Motor neuron (in vitro differentiated cells): ENCODE measurements at regions not wholly inside any gene's neighbourhood (a gene's known extent, or its start where the extent isn't known, plus 50 kb on each side); places are given as distances from the start of the nearest gene placed in this dataset.

ENCODE experiments used
- ATAC-seq, 8 experiments: fragments of 200-7000 bp; cut with Tn5 transposase; replicated peaks in 6 of 8; 2 replicates each; pipeline ENCODE4 v1.8.0; 2021; ENCODE audit warnings: mild to moderate bottlenecking in 8 of 8, moderate library complexity in 8 of 8
- H3K27ac ChIP-seq, 2 donors: fragments of 250-450 bp; sonication (Bioruptor Pico); 2 replicates each; pipeline ENCODE4 v1.9.0; 2021; ENCODE audit warnings: antibody characterized with exemption in 2 of 2, mild to moderate bottlenecking in 2 of 2, moderate library complexity in 1 of 2
- H3K4me1 ChIP-seq, 2 donors: fragments of 250-450 bp; sonication (Bioruptor Pico); replicated peaks in 1 of 2; 2 replicates each; pipeline ENCODE4 v1.6.1; 2021; ENCODE audit warnings: antibody characterized with exemption in 2 of 2, mild to moderate bottlenecking in 2 of 2, moderate library complexity in 1 of 2
- H3K4me3 ChIP-seq, 5 donors: fragments of 250-450 bp; sonication (Bioruptor Pico); 2 replicates each; pipeline ENCODE4 v1.9.0; 2021; ENCODE audit warnings: antibody characterized with exemption in 5 of 5, mild to moderate bottlenecking in 5 of 5, moderate library complexity in 4 of 5
- WGBS, 10 experiments: fragments of 450-650 bp; shearing (Covaris generic); methylation state at CpG; one replicate each; pipeline ENCODE4 v1.0.0; 2022; 5-methylcytosine and 5-hydroxymethylcytosine counted together
- in situ Hi-C, 9 experiments: fragments of 400-800 bp; cut with MboI; loops; one replicate each; pipeline ENCODE4 v1.15.0; 2021; ENCODE audit warnings: low sequenced_read_pairs in 9 of 9, low pct_unique_long_range_greater_than_20kb in 2 of 9; ENCODE audit not compliant: unreplicated experiment in 9 of 9

DNA sequence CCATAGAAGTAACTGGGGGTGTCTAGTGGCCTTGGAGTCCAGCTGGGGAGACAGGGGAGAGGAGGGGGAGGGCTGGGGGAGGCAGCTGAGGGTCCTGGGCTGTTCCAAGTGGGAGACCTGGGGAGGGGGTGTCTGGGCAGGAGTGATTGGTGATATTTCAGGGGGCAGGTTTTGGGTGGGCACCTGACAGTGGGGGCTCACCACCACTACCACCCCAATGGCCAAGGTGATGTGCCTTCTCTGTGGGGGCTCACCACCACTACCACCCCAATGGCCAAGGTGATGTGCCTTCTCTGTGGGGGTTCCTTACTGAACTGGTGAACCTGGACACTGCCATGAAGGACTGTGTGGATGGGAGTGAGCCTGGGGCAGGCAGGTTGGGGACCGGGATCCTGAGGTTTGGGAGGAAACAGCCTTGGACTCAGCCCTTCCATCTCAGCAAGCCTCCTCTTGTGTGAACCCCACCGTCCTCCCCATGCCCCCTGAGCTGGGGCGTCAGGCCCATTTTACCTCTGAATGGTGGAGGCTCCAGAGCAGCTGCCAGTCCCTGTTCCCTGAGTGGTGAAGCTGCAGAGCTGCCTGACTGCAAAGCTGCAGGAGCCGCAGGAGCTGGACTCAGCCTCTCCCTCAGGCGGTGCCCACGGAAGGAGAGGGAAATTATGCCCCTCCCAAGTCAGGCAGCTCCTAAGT is 50.6 kb upstream of the ZNF716 start:
- no peak overlapping the region for H3K4me3 ChIP-seq
- no peaks in the 10 kb centered on the region for H3K4me1 ChIP-seq
- H3K27ac ChIP-seq = no peak overlapping the region
- WGBS, 10 experiments = 40 to 67% methylated on average over 3 to 4 of the region's 6 CpGs; no CpG with 5 or more reads in 8 of the 10 experiments
- no peak for ATAC-seq
- in situ Hi-C loops = no loop called here

DNA sequence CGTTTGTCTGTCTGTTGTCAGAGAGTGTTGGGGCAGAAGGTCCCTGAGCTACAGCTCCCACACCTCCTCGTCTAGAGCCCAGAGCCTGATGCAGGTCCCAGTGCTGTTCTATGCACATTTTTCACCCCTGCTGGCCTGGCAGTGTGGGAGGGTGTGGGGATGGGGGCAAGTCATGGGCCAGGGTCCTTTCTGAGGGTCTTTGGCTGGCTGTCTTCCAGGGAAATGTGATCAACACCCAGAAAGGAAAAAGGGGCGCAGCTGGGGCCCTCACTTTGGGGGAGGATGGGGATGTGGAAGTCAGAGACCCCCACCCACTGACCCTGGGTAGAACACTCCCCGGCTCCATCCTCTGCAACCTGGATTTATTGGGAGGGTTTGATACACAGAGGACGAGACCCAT is 50.0 kb upstream of the ZNF716 start:
- WGBS, 10 experiments = 0 to 67% (median 20%) methylated on average over 1 to 2 of the region's 5 CpGs; no CpG with 5 or more reads in 7 of the 10 experiments
- Histone ChIP-seq H3K4me1 (no peaks in the 10 kb centered on the region), H3K27ac (no peak overlapping the region), H3K4me3 (no peak overlapping the region)
- in situ Hi-C loops = no loop called here
- no peak for ATAC-seq
